Hindlimb muscle (tissue), 1 donor: ENCODE measurements at regions not wholly inside any gene's neighbourhood (a gene's known extent, or its start where the extent isn't known, plus 50 kb on each side); places are given as distances from the start of the nearest gene placed in this dataset.

Experiments
- DNase-seq: peaks from one replicate; pipeline ENCODE4 v3.0.0-alpha.2; 2013

DNA sequence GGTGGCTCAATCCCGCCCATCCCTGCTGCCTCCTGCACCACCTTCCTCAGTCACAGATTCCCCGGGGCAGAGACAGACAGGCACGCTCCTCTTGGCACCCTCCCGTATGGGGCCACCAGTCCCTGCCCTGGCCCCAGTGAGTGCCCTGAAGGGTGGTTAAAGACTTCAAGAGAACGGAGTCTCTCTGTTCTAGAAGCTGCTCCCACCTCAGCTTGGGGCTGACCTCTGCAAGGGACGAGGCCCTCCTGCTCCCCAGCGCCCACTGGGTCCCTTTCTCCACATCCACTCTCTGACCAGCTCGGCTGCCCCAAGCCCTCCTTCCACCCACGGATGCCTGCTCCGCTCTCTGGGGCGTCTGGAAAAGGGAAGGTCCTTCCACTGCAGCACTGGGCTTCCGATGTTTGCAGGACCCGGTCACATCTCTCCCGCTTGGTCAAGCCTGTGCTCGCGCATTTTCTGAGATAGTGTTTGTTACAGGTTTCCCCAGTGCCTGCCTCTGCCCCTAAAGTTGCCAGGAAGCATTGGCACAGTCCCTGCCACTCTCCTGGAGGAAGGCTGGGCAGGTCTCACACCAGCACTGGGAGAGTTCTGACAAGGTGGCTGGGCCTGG, 1487.9 kb downstream of the TBC1D22A start:
- no peak for DNase-seq

GRCh38 chr22:48249713-48250268, 1487.3 kb downstream of the TBC1D22A start:
- DNase-seq, result no peak

- DNase-seq, result no peak
Measured at GRCh38 chr22:48248901-48249455, 1486.5 kb downstream of the TBC1D22A start.

GRCh38 chr22:48247829-48248228, 1485.4 kb downstream of the TBC1D22A start:
- DNase-seq, result no peak

DNA sequence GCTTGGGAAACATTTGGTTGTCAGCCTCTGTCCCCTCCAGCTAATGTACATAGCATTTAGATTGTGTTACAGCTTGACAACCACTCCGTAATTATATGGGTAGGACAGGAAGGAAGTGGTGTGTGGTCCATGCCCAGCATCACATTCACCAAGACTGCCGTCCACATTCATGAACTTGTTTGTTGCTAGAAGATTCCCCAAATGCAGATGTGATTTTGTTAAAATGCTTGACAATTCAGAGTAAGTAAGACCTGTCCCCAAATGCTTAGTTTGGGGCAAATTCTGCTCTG, 1482.7 kb downstream of the TBC1D22A start:
- no peak for DNase-seq

DNA sequence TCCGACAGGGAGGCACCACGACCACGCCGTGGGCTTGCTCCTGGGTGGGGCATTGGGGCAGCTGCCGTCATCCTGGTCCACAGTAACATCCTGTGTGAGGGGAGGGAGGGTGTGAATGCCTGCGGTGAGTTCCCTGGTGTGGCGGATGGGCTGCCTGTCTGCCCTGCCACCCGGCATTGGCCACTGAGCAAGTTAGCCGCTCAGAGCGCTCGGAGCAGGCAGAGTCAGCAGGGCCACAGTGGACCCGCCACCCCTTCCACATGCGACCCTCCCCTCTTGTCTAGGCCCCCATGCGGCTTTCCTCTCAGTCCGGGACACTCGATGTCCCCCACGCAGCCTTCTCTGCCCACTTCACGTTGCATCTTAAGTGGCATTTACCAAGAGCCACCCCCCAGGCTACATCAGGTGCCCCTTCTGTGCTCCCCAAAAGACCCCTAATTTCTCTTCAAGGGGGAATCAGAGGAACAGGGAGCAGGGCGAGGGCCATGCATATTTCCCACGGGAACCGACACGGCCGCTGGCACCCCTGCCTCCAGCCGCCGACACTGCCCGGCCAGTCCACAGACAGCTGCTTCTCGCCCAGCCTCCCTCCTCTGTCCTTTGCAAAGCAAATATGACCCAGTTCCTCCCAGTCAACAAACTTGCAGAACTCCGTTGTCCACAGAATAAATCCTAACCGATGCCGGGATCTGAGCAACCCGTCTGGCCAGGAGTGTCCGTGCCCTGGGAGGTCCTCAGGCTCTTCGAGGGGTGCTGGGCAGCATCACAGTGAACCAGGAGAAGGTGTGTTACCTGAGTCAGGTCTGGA, 1482.1 kb downstream of the TBC1D22A start:
- no peak for DNase-seq

DNA sequence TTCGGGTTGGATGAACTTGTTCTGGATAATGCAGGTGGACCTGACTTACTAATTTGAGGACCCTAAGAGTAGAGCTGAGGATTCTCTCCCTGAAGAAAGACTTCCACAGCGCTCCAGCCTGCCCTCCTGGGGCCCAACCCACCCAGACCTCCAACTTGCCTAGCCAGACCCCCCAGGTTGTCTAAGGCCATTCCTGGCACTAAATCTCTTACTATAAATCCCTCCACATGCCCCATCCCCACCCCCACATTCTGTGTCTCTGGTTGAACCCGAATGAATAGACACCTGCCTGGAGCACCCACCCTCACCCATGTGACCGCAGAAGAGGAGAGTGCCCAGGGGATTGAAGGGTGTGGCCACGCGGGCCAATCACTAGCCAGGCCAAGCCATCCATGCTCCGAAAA, 1480.0 kb downstream of the TBC1D22A start:
- DNase-seq, result no peak

- no peak for DNase-seq
Measured at GRCh38 chr22:48241658-48242057, 1479.2 kb downstream of the TBC1D22A start.

- no peak for DNase-seq
Measured at GRCh38 chr22:48240935-48241230, 1478.4 kb downstream of the TBC1D22A start.

DNA sequence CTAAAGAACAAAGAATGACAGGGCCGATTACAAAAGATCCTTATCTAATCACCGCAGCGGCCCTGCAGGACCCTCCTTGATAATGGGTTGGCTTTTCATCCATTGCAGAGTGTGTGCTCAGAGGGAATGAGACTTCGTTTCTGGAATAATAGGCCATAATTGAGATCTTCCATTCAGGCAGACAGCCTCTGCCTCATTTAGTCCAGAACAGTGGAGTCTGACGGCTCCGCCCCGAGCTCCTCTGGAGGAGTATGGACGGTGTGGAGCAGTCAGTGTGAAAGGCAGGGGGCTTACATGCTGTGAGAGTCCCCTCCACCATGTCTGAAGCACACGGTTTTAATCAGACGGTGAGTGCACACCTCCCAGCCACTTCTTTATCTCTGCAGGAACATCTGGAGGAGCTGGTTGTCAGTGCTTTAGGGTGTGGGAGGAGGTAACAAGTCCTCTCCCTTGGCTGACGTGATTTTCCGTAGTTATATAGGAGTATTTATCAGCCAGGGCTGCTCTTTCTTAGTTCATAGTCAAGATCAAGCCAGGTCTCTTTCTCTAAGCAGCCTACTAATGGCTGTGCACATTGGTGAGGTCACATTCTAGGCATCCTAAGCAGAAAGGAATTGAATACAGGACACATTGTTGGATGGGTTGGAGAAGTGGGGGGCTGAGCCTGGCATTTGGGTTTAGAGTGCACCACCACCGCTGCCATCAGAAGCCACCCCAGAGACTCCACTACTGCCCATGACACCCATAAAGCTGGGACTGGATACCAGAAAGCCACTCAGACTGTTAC, 1477.9 kb downstream of the TBC1D22A start:
- no peak for DNase-seq

GRCh38 chr22:48239461-48240147, 1477.2 kb downstream of the TBC1D22A start:
- no peak for DNase-seq

GRCh38 chr22:48238966-48239365, 1476.5 kb downstream of the TBC1D22A start:
- no peak for DNase-seq

DNA sequence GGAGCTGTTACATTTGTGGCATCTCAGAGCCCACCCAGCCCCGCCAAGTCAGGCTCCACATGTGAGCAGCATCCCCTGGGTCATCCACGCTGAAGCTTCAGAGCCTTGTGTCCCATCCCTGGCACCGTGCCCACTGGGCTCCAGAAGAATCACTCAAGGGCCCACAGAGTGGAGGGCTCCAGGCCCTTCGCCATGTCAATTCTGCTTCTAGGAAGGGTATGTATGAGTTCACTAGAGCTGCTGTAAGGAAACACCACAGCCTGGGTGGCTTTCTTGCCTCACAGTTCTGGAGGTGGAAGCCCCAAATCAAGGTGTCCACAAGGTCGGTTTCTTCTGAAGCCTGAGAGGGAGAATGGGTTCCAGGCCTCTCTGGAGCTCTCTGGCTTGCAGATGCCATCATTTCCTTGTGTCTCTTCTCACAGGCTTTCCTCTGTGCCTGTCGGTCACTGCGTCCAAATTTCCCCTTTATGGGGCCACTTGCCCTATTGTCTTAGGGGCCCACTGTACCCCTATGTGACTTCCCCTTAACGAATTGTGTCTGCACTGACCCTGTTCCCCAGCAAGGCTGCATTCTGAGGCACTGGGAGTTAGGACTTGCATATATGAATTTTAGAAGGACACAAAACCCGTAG, 1476.0 kb downstream of the TBC1D22A start:
- DNase-seq, result no peak

DNA sequence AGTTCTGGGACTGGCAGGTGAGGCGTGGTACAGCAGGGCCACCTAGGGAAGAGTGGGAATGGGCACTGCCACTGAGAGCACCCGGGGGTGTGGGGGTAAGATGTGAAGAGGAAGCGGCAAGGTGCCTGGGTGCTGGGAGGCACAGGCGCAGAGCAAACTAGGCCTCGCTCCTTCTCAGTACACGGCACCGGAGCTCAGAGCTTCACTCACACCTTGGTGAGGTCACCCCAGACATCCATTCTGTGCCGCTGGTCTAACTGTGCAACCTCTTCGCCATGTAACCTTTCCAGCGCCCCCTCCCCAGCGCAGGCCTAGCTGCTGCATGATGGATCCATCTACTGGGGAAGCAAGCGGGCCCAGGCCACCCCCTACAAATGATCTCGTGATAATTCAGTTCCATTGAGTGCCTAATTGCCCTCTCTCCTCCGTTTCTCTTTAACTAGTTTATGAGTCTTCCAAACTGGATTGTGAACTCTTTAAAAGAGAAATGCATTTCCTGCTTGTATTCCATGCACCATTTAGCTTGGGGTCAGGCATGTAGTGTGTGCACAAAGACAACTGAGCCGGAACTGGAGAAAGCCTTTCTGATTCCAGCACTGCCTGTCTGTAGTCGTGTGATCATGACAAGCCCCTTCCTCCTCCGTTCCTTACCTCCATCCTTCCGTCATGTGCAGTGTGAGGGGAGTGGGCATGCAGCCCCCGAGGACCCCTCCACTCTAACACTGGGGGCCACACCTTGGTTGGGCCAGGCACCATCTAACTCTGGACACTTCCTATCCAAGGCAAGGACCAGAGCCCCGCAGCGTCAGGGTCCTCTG, 1475.2 kb downstream of the TBC1D22A start:
- DNase-seq, result no peak

DNA sequence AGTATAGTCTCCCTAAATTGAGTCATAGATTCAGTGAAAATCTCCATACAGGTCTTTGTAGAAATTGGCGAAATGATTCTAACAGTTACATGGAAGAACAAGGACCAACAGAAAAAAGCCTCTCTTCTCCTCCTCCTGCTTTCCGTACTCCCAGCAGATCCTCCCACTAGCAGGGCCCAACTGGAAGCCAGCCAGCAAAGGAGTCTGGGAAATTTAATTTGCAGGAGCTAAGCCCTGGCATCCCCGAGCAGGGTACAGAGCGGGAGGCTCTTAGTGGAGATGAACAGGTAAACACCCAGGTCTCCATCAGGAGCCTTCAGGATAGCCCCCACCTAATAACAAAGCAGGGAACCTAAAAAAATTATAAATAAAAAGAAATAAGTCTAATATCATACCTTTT, 1473.8 kb downstream of the TBC1D22A start:
- DNase-seq, result no peak

GRCh38 chr22:48235744-48236143, 1473.3 kb downstream of the TBC1D22A start:
- no peak for DNase-seq

GRCh38 chr22:48234011-48234410, 1471.6 kb downstream of the TBC1D22A start:
- DNase-seq, result no peak

- DNase-seq, result no peak
Measured at GRCh38 chr22:48233586-48233985, 1471.1 kb downstream of the TBC1D22A start.

DNA sequence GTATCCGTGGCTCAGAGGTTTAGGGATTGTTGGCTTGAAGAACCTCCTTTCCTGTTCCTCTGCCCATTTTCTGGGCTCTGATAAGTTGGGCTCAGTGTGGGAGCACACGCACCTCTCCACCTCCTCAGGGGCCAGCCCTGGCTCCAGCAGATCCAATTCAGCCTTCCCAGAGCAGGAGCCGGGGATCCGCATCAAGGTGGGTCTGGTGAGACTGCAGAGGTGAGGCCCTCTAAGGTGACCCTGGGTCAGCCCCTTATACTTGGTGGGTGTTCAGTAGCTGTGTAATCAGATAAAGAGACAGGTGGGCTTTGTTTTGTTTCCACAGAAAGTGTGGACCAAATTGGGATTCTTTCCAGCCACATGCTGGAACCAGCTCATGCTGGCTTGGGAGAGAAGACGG, 1466.0 kb downstream of the TBC1D22A start:
- DNase-seq, result no peak

- DNase-seq, result no peak
Measured at GRCh38 chr22:48227341-48228018, 1465.0 kb downstream of the TBC1D22A start.
